Upper lobe of left lung (tissue), 4 donors: ENCODE measurements at regions not wholly inside any gene's neighbourhood (a gene's known extent, or its start where the extent isn't known, plus 50 kb on each side); places are given as distances from the start of the nearest gene placed in this dataset.
"Not testable (repeated sequence)": the region's sequence is repeated elsewhere in the genome, so short reads cannot be mapped to it uniquely, and the experiment has no call there.

Source experiments
- CTCF ChIP-seq, 6 experiments: fragments of 450-650 bp in 4 of 6; fragments of 200-600 bp in 2 of 6; sonication (generic) in 2 of 6; IDR thresholded peaks; one replicate each; pipeline ENCODE4 v1.5.1; 2016 to 2019; ENCODE audit warnings: antibody characterized with exemption in 6 of 6
- EP300 ChIP-seq, 4 donors: sonication (generic); formaldehyde crosslinking; IDR thresholded peaks; one replicate each; pipeline ENCODE4 v1.5.1; 2017; ENCODE audit warnings: antibody characterized with exemption in 4 of 4, control low read depth in 2 of 4
- POLR2A ChIP-seq, 4 donors: fragments of 450-650 bp; IDR thresholded peaks; one replicate each; pipeline ENCODE4 v1.5.1; 2016 to 2017; ENCODE audit warnings: antibody characterized with exemption in 4 of 4, mild to moderate bottlenecking in 2 of 4
- POLR2AphosphoS5 ChIP-seq, 2 donors: sonication (generic); formaldehyde crosslinking; IDR thresholded peaks; one replicate each; pipeline ENCODE4 v1.5.1; 2017; ENCODE audit warnings: antibody characterized with exemption in 2 of 2

GRCh38 chr2:61649946-61650345, 111.8 kb upstream of the XPO1 start:
- TF ChIP-seq CTCF, POLR2A, EP300, POLR2AphosphoS5 (IDR thresholded peaks at IDR 0.05): not testable (repeated sequence)
